Osteocyte (in vitro differentiated cells): ENCODE measurements at regions not wholly inside any gene's neighbourhood (a gene's known extent, or its start where the extent isn't known, plus 50 kb on each side); places are given as distances from the start of the nearest gene placed in this dataset.

ENCODE experiments used
- DNase-seq: peaks from one replicate; pipeline ENCODE4 v3.0.0; 2021; ENCODE audit warnings: mixed read lengths; ENCODE audit not compliant: unreplicated experiment; ENCODE audit errors: extremely low spot score
- H3K27ac Mint-ChIP-seq: one replicate; pipeline ENCODE4 v1.8.0; 2021; ENCODE audit warnings: mild to moderate bottlenecking, mixed read lengths; ENCODE audit not compliant: unreplicated experiment
- H3K27me3 Mint-ChIP-seq: one replicate; pipeline ENCODE4 v1.8.0; 2021; ENCODE audit warnings: mixed read lengths; ENCODE audit not compliant: unreplicated experiment
- H3K36me3 Mint-ChIP-seq: one replicate; pipeline ENCODE4 v1.8.0; 2021; ENCODE audit warnings: mixed read lengths; ENCODE audit not compliant: unreplicated experiment
- H3K4me1 Mint-ChIP-seq: one replicate; pipeline ENCODE4 v1.8.0; 2021; ENCODE audit warnings: mixed read lengths; ENCODE audit not compliant: unreplicated experiment
- H3K4me3 Mint-ChIP-seq: one replicate; pipeline ENCODE4 v1.8.0; 2021; ENCODE audit warnings: mild to moderate bottlenecking, moderate library complexity, mixed read lengths; ENCODE audit not compliant: unreplicated experiment
- H3K9me3 Mint-ChIP-seq: one replicate; pipeline ENCODE4 v1.8.0; 2021; ENCODE audit warnings: mixed read lengths; ENCODE audit not compliant: unreplicated experiment
- CTCF ChIP-seq: fragments of 200-600 bp; sonication (generic); IDR thresholded peaks from 2 replicates; pipeline ENCODE4 v1.5.0; 2021; ENCODE audit warnings: antibody characterized with exemption, mild to moderate bottlenecking, moderate library complexity

DNA sequence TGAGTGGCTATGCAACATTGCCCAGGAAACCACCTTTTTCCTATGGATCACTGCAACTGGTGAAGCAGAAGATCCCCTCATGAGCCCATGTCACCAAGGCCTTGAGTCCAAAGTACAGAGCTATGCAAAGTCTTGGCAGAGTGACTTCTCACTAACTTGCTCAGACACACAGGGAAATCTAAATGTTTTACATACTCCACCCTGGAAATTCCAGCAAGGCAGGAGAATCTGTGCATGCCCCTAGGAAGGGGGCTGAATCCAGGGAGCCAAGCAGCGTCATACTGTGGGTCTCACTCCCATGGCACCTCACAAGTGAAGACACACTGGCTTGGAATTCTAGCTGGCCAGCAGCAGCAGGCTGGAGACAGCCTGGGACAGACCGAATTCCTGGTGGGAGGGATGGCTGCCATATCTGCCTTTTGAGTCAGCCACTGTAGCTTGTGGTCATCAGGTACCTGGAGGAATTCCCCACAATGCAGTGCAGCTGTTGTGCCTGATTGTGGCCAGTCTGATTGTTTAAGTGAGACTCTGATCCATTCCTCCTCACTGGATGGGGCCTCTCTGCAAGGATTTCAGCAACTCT is 1817.4 kb downstream of the SUCLG1 start:
- Mint-ChIP-seq H3K4me3 (no peak overlapping the region), H3K36me3 (no peaks in the 10 kb centered on the region), H3K4me1 (no peaks in the 10 kb centered on the region), H3K27ac (no peak overlapping the region), H3K9me3 (peaks cover 13% of the 10 kb centered on the region), H3K27me3 (no peaks in the 10 kb centered on the region)
- no peak for TF ChIP-seq CTCF
- DNase-seq = no peak

DNA sequence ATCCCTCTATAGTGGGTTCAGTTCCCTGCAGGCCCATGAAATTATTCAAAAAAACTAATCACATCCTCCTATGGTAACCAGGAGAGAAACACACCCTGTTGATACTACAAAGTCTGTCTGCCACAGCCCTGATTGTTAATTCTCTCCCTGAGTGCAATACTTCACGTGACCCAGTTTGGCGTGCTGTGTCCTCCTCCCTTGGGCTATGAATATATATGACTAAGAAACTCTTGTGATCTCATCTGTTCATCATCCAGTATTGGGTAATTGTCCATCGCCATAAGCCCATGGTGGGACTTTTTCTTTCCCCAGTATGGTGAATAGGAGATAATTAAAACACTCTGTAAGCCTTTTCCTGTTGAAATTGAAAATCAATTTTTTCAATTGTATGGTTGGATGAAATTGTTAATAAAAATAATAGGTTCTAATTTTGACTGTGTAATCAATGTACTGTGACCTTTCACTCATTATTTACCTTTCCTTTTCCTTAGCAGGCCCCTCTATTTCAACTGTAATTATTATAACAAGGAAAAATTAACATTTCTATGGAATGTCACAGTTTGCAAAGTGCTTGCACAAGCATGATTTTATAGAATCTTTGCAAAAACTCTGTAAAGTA is 1822.6 kb downstream of the SUCLG1 start:
- no peaks in the 10 kb centered on the region for H3K27me3 Mint-ChIP-seq
- H3K4me3 Mint-ChIP-seq = no peak overlapping the region
- no peaks in the 10 kb centered on the region for H3K4me1 Mint-ChIP-seq
- peaks cover 4% of the 10 kb centered on the region for H3K9me3 Mint-ChIP-seq
- no peak for DNase-seq
- no peak for TF ChIP-seq CTCF
- no peak overlapping the region for H3K27ac Mint-ChIP-seq
- no peaks in the 10 kb centered on the region for H3K36me3 Mint-ChIP-seq

- TF ChIP-seq CTCF = no peak
- H3K4me3 Mint-ChIP-seq = no peak overlapping the region
- H3K27me3 Mint-ChIP-seq = no peaks in the 10 kb centered on the region
- DNase-seq = no peak
- H3K27ac Mint-ChIP-seq = no peak overlapping the region
- H3K36me3 Mint-ChIP-seq = no peaks in the 10 kb centered on the region
- no peaks in the 10 kb centered on the region for H3K9me3 Mint-ChIP-seq
- H3K4me1 Mint-ChIP-seq = no peaks in the 10 kb centered on the region
Measured at GRCh38 chr2:82599021-82599420, 1860.1 kb downstream of the SUCLG1 start.

- no peaks in the 10 kb centered on the region for H3K4me1 Mint-ChIP-seq
- H3K27ac Mint-ChIP-seq = no peak overlapping the region
- H3K27me3 Mint-ChIP-seq = no peaks in the 10 kb centered on the region
- H3K4me3 Mint-ChIP-seq = no peak overlapping the region
- H3K36me3 Mint-ChIP-seq = no peaks in the 10 kb centered on the region
- DNase-seq = no peak
- H3K9me3 Mint-ChIP-seq = no peaks in the 10 kb centered on the region
- no peak for TF ChIP-seq CTCF
Measured at GRCh38 chr2:82596581-82596980, 1862.5 kb downstream of the SUCLG1 start.

GRCh38 chr2:82591718-82592117 is 1867.4 kb downstream of the SUCLG1 start:
- Mint-ChIP-seq H3K4me1 (no peaks in the 10 kb centered on the region), H3K9me3 (no peaks in the 10 kb centered on the region), H3K4me3 (no peak overlapping the region), H3K27me3 (no peaks in the 10 kb centered on the region), H3K27ac (no peak overlapping the region), H3K36me3 (no peaks in the 10 kb centered on the region)
- no peak for TF ChIP-seq CTCF
- no peak for DNase-seq
